AG10803 (cell line): ENCODE measurements at regions not wholly inside any gene's neighbourhood (a gene's known extent, or its start where the extent isn't known, plus 50 kb on each side); places are given as distances from the start of the nearest gene placed in this dataset.
"Not testable (repeated sequence)": the region's sequence is repeated elsewhere in the genome, so short reads cannot be mapped to it uniquely, and the experiment has no call there.

Experiments
- DNase-seq: peaks from one replicate; pipeline ENCODE4 v3.0.0; 2010; ENCODE audit warnings: low read depth
- H3K4me3 ChIP-seq: 2 replicates; pipeline ENCODE4 v1.5.1; 2011; ENCODE audit warnings: mild to moderate bottlenecking, low read length, control low read depth
- CTCF ChIP-seq: conservative IDR thresholded peaks from 2 replicates; pipeline ENCODE4 v1.5.1; 2011; ENCODE audit warnings: mild to moderate bottlenecking, low read length, control low read depth, inconsistent platforms

GRCh38 chrX:45584717-45585116 lies 384.0 kb upstream of the DIPK2B start:
- TF ChIP-seq CTCF = no peak
- no peak overlapping the region for H3K4me3 ChIP-seq
- no peak for DNase-seq

GRCh38 chrX:45577361-45577760 lies 376.7 kb upstream of the DIPK2B start:
- DNase-seq = no peak
- H3K4me3 ChIP-seq = no peak overlapping the region
- no peak for TF ChIP-seq CTCF

GRCh38 chrX:45571453-45571852 lies 370.8 kb upstream of the DIPK2B start:
- no peak overlapping the region for H3K4me3 ChIP-seq
- no peak for TF ChIP-seq CTCF
- DNase-seq = no peak

GRCh38 chrX:45566456-45566855 lies 365.8 kb upstream of the DIPK2B start:
- DNase-seq = no peak
- TF ChIP-seq CTCF = no peak
- H3K4me3 ChIP-seq = no peak overlapping the region

GRCh38 chrX:45557387-45557786 lies 356.7 kb upstream of the DIPK2B start:
- no peak; the same call in 1 of the 2 replicates for TF ChIP-seq CTCF
- DNase-seq = no peak
- H3K4me3 ChIP-seq = no peak overlapping the region

GRCh38 chrX:45554736-45555135 lies 354.1 kb upstream of the DIPK2B start:
- no peak overlapping the region for H3K4me3 ChIP-seq
- TF ChIP-seq CTCF = no peak
- no peak for DNase-seq

GRCh38 chrX:45553417-45553816 lies 352.7 kb upstream of the DIPK2B start:
- H3K4me3 ChIP-seq = no peak overlapping the region
- no peak for TF ChIP-seq CTCF
- DNase-seq = no peak

GRCh38 chrX:45546697-45547096 lies 346.0 kb upstream of the DIPK2B start:
- not testable (repeated sequence) for DNase-seq, H3K4me3 ChIP-seq
